Retinal pigment epithelial cell (primary cell): ENCODE measurements at regions not wholly inside any gene's neighbourhood (a gene's known extent, or its start where the extent isn't known, plus 50 kb on each side); places are given as distances from the start of the nearest gene placed in this dataset.
A peak's percentile ranks its signal among the peaks of the same experiment; 100 is the strongest.

Experiments
- DNase-seq: peaks from one replicate; pipeline ENCODE4 v3.0.0-alpha.2; 2010; ENCODE audit warnings: low read depth
- H3K4me3 ChIP-seq: 2 replicates; pipeline ENCODE4 v1.5.1; 2011; ENCODE audit warnings: mild to moderate bottlenecking, low read length, control low read depth, moderate library complexity
- TF ChIP-seq, protein P1 (sequence below): conservative IDR thresholded peaks from 2 replicates; pipeline ENCODE4 v1.5.1; 2011; ENCODE audit warnings: low read depth, low read length, control low read depth, inconsistent platforms

DNA sequence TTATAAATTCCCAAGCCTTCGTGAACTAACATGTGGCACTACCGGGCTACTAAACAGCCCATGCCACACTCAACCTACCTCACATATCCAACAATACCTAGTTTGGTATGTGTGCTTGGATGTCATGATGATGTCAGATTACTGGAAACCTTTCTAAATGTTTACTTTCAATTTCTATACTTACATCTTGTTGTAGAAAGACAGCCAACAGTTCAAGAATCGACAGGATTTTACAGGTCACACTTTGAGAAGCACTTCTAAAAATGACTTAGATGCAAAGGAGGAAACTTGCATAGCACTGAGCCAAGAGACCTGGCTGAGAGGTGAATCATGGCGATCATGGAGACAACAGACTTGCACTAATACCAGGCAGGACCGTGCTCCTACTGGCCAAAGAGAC is 209.9 kb downstream of the COL4A1 start:
- TF ChIP-seq, protein P1, sequence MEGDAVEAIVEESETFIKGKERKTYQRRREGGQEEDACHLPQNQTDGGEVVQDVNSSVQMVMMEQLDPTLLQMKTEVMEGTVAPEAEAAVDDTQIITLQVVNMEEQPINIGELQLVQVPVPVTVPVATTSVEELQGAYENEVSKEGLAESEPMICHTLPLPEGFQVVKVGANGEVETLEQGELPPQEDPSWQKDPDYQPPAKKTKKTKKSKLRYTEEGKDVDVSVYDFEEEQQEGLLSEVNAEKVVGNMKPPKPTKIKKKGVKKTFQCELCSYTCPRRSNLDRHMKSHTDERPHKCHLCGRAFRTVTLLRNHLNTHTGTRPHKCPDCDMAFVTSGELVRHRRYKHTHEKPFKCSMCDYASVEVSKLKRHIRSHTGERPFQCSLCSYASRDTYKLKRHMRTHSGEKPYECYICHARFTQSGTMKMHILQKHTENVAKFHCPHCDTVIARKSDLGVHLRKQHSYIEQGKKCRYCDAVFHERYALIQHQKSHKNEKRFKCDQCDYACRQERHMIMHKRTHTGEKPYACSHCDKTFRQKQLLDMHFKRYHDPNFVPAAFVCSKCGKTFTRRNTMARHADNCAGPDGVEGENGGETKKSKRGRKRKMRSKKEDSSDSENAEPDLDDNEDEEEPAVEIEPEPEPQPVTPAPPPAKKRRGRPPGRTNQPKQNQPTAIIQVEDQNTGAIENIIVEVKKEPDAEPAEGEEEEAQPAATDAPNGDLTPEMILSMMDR: no peak
- no peak for DNase-seq
- no peak overlapping the region for H3K4me3 ChIP-seq

GRCh38 chr13:110092831-110093247 is 214.1 kb downstream of the COL4A1 start:
- TF ChIP-seq, protein P1: no peak
- no peak for DNase-seq
- no peak overlapping the region for H3K4me3 ChIP-seq

DNA sequence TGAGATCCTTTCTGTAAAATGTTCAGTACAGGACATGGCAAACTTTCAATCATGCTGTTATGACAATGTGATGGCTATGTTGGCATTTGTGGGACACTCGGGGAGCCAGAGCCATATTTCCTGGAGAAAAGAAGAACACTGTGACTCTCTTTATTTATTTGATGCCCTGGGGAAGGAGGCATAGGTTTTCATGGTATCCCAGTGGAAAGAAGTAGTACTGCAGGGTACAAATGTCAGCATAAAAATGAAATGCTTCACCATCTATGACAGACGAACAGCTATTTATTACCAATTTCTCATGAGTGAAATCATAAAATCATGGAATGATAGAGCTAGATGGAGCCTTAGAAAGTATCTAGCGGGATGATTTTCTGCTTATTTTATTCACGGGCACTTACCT is 217.1 kb downstream of the COL4A1 start:
- H3K4me3 ChIP-seq: no peak overlapping the region
- TF ChIP-seq, protein P1: peak; percentile 52
- no peak for DNase-seq

- no peak for DNase-seq
- TF ChIP-seq, protein P1: no peak
- H3K4me3 ChIP-seq: no peak overlapping the region
Measured at GRCh38 chr13:110089100-110089499, 217.9 kb downstream of the COL4A1 start.

DNA sequence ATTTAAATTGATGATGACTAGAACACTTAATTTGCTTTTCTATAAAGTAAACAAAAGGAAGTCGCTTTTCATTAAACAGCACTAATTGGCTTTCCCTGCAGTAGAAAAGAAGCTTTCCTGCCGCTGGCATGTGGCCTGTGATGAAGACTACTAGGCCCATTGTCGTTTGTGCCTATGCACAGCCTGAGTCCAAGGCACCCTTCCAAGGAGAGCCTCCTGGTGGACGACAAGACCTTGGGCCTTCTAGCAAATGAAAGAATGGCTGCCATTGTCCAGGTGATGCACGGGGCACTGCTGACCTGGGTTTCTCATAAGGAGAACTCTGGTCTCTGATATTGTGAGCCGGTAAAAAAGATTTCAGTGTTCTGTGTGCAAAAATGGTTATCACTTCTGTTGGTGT is 233.0 kb downstream of the COL4A1 start:
- H3K4me3 ChIP-seq: no peak overlapping the region
- TF ChIP-seq, protein P1: peak; percentile 32
- no peak for DNase-seq

DNA sequence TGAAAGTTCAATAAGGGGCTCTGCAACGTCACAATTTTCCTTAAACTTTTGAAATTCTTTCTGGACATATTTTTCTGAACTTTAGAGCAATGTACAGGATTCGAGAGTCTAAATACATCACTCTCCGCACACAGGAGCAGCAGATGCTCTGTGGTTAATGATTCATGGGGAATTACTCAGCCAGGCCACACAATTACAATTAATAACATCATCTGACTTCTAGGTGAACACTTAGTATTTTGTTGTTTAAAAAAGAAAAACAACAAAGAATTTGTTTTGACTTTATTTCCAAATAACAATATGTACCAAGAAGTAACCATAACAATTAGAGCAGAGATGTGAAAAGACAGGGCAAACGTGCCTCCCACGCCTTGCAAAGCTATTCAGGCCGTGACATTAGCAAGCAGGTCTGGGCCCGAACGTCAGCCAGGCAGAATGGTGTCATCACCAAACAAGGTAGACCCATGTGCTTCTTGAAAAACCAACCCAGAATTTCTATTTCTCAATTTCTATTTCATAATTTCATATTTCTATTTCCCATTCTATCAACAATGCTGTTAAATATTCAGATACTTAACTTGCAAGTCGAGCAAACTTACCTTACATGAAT is 236.3 kb downstream of the COL4A1 start:
- peak; percentile 37 for DNase-seq
- TF ChIP-seq, protein P1: no peak
- H3K4me3 ChIP-seq: no peak overlapping the region

GRCh38 chr13:110070046-110070445 is 236.9 kb downstream of the COL4A1 start:
- H3K4me3 ChIP-seq: no peak overlapping the region
- DNase-seq: peak; percentile 43
- TF ChIP-seq, protein P1: no peak
